ENCODE measurements at regions not wholly inside any gene's neighbourhood (a gene's known extent, or its start where the extent isn't known, plus 50 kb on each side); places are given as distances from the start of the nearest gene placed in this dataset.

DNA sequence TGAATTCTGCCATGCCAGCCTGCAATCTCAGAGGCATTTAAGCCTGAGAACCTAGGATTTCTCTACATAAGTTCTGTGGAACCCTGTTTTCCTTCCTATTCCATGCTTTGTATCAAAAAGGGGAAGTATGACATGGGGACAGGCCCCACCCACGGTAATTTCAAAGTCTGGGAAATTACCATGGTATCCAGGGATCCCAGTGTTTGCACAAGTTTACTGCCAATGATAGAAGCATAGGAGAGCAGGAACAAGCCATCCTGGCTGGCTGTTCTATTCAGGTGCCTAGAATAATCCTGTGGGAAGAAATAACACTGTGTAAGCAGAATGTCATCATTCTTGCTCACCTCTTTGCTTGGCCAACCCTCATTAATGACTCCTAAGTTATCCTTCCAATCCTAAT is 53.8 kb upstream of the ATP1B1 start:
- 65 to 86% methylated on average over 1 of the region's 1 CpG for WGBS, 2 donors
- intact Hi-C loops (cut with DNase I) = no loop called here
- Histone ChIP-seq H3K27ac (no peak overlapping the region), H3K36me3 (no peaks in the 10 kb centered on the region), H3K4me1 (peaks cover 0 to 9% of the 10 kb centered on the region in 2 donors), H3K4me3 (replicated peaks in 1 of 3) (no peak overlapping the region), H3K27me3 (no peaks in the 10 kb centered on the region), H3K9me3 (no peaks in the 10 kb centered on the region)
- TF ChIP-seq POLR2A (IDR thresholded peaks at IDR 0.05) = no peak
- no peak for TF ChIP-seq CTCF (IDR thresholded peaks at IDR 0.05)
- no peak for DNase-seq

DNA sequence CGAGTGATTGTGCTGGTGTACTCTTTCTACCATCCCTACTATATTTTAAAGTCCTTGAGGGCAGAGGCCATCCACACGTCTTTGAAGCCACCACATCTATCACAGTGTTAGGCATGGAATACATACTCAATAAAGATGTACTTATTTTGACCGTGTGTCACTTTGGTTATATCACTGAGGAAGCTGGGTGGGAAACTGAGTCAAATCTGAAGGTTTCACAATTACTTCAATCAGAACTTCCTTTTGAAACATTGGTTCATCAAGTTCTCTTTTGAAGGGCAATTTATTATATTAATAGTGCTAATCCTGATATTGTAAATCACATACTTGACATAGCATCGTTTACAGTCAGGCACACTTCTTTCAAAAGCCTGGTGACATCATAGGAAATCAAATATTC is 53.3 kb upstream of the ATP1B1 start:
- Histone ChIP-seq H3K27ac (no peak overlapping the region), H3K27me3 (no peaks in the 10 kb centered on the region), H3K4me3 (replicated peaks in 1 of 3) (no peak overlapping the region), H3K36me3 (no peaks in the 10 kb centered on the region), H3K9me3 (no peaks in the 10 kb centered on the region), H3K4me1 (peaks cover 0 to 9% of the 10 kb centered on the region in 2 donors)
- DNase-seq = no peak
- 90% methylated on average over 4 of the region's 4 CpGs for WGBS, 2 donors
- intact Hi-C loops (cut with DNase I) = no loop called here
- TF ChIP-seq CTCF (IDR thresholded peaks at IDR 0.05) (no peak), POLR2A (IDR thresholded peaks at IDR 0.05) (no peak)
